K562 (cell line): ENCODE measurements at regions not wholly inside any gene's neighbourhood (a gene's known extent, or its start where the extent isn't known, plus 50 kb on each side); places are given as distances from the start of the nearest gene placed in this dataset.

Experiments
- ATAC-seq: fragments of 200-7000 bp; cut with Tn5 transposase; 3 replicates; pipeline ENCODE4 v1.9.1; 2020; ENCODE audit warnings: moderate library complexity
- BruUV-seq: library from RNA; stranded (reverse); fragments of 400-500 nt; replicated peaks from 2 replicates; lab custom pipeline; 2021; lab: Mats Ljungman, UMichigan
- CTCF ChIA-PET: fragments of 300-600 bp; formaldehyde crosslinking; extraction: SDS; loops from one replicate; lab custom pipeline; 2021; ENCODE audit warnings: low intra/inter-chr PET ratio; lab: Yijun Ruan, JAX
- POLR2A ChIA-PET: fragments of 300-600, 350-650 bp; sonication (Branson Sonifier 250); formaldehyde crosslinking; extraction: SDS; loops from one replicate; lab custom pipeline; 2021; ENCODE audit warnings: antibody characterized with exemption, inconsistent platforms; lab: Yijun Ruan, JAX
- DNase-seq, 4 experiments: peaks; one replicate each; pipeline versions ENCODE4 v3.0.0 to v3.0.0-alpha.2; 2011 to 2018; ENCODE audit warnings: low spot score in 3 of 4, mixed read lengths in 3 of 4; ENCODE audit errors: extremely low read depth in 1 of 4
- FAIRE-seq: peaks from 2 replicates; lab custom pipeline; 2011; peaks lifted over from hg19 to GRCh38; lab: Jason Lieb, UNC
- H2AFZ ChIP-seq: 2 replicates; pipeline ENCODE4 v1.6.0; 2011; ENCODE audit warnings: low read depth, low read length, control low read depth, inconsistent platforms
- H3K27ac ChIP-seq: fragments of 200-600 bp; 3 replicates; pipeline ENCODE4 v1.8.0; 2011; ENCODE audit warnings: low read depth, mild to moderate bottlenecking, control low read depth, inconsistent platforms, low read length, moderate library complexity, mixed read lengths; ENCODE audit errors: extremely low read depth
- H3K27me3 ChIP-seq, 2 experiments: fragments of 300-600 bp in 1 of 2; 2 replicates in 1 of 2; 3 replicates in 1 of 2; pipeline versions ENCODE4 v1.6.0 to v1.8.0; 2011; ENCODE audit warnings: inconsistent platforms in 2 of 2, low read length in 2 of 2, mild to moderate bottlenecking in 1 of 2, mixed read lengths in 1 of 2, moderate library complexity in 1 of 2; ENCODE audit not compliant: control insufficient read depth in 2 of 2, insufficient read depth in 2 of 2
- H3K36me3 ChIP-seq: fragments of 300-600 bp; 3 replicates; pipeline ENCODE4 v1.8.0; 2011; ENCODE audit warnings: mild to moderate bottlenecking, low read length, inconsistent platforms; ENCODE audit not compliant: control insufficient read depth, insufficient read depth
- H3K4me1 ChIP-seq, 2 experiments: fragments of 200-600 bp in 1 of 2; replicated peaks in 1 of 2; 2 replicates in 1 of 2; 3 replicates in 1 of 2; pipeline versions ENCODE4 v1.5.1 to v1.8.0; 2011; ENCODE audit warnings: inconsistent platforms in 2 of 2, low read length in 2 of 2, mild to moderate bottlenecking in 1 of 2, mixed read lengths in 1 of 2, moderate library complexity in 1 of 2; ENCODE audit not compliant: control insufficient read depth in 2 of 2, insufficient read depth in 2 of 2
- H3K4me2 ChIP-seq: 2 replicates; pipeline ENCODE4 v1.6.1; 2011; ENCODE audit warnings: low read length, control low read depth, inconsistent platforms, mixed read lengths; ENCODE audit not compliant: insufficient read depth
- H3K4me3 ChIP-seq: fragments of 200-600 bp; sonication (generic), shearing (Covaris generic); 2 replicates; pipeline ENCODE4 v1.5.1; 2016; ENCODE audit warnings: control low read depth, inconsistent platforms
- H3K79me2 ChIP-seq: fragments of 200-600 bp; 3 replicates; pipeline ENCODE4 v1.8.0; 2011; ENCODE audit warnings: low read length, inconsistent platforms; ENCODE audit not compliant: control insufficient read depth, insufficient read depth
- H3K9ac ChIP-seq, 2 experiments: 2 replicates each; pipeline versions ENCODE4 v1.6.0 to v1.6.1; 2011; ENCODE audit warnings: low read depth in 2 of 2, low read length in 2 of 2, control low read depth in 1 of 2, inconsistent platforms in 1 of 2, mild to moderate bottlenecking in 1 of 2, mixed read lengths in 1 of 2; ENCODE audit not compliant: insufficient read depth in 1 of 2
- H3K9me1 ChIP-seq: one replicate; pipeline ENCODE4 v1.6.0; 2011; ENCODE audit warnings: inconsistent platforms, mild to moderate bottlenecking, low read length, moderate library complexity; ENCODE audit not compliant: control insufficient read depth, insufficient read depth
- H3K9me3 ChIP-seq: replicated peaks from 2 replicates; pipeline ENCODE4 v1.5.1; 2011; ENCODE audit warnings: low read depth, low read length, inconsistent platforms; ENCODE audit not compliant: control insufficient read depth, insufficient read depth
- H4K20me1 ChIP-seq: replicated peaks from 2 replicates; pipeline ENCODE4 v1.6.1; 2011; ENCODE audit warnings: low read length, inconsistent platforms, mixed read lengths; ENCODE audit not compliant: control insufficient read depth, insufficient read depth
- ARID1B ChIP-seq: fragments of 450-650 bp; IDR thresholded peaks from 2 replicates; pipeline ENCODE4 v1.6.1; 2016; ENCODE audit warnings: antibody characterized with exemption, mild to moderate bottlenecking, inconsistent platforms
- CBFB ChIP-seq: sonication (generic); formaldehyde crosslinking; IDR thresholded peaks from 2 replicates; pipeline ENCODE4 v1.4.0; 2020; ENCODE audit warnings: mild to moderate bottlenecking, missing genetic modification reagents
- CTCF ChIP-seq, 3 experiments: IDR thresholded peaks in 2 of 3; conservative IDR thresholded peaks in 1 of 3; 2 replicates each; pipeline ENCODE4 v1.5.1; 2011 to 2012; ENCODE audit warnings: low read length in 3 of 3, mild to moderate bottlenecking in 3 of 3, control low read depth in 2 of 3, improper control_type of control experiment in 1 of 3, inconsistent platforms in 1 of 3, low read depth in 1 of 3, mixed read lengths in 1 of 3, moderate library complexity in 1 of 3; ENCODE audit not compliant: insufficient read depth in 2 of 3
- DNMT1 ChIP-seq: fragments of 450-650 bp; IDR thresholded peaks from 2 replicates; pipeline ENCODE4 v1.6.1; 2016; ENCODE audit warnings: antibody characterized with exemption, mild to moderate bottlenecking
- ETS1 ChIP-seq: conservative IDR thresholded peaks from 2 replicates; pipeline ENCODE4 v1.6.1; 2011; ENCODE audit warnings: low read depth, mild to moderate bottlenecking, low read length; ENCODE audit not compliant: control insufficient read depth
- KLF6 ChIP-seq: fragments of 250-450 bp; sonication (Bioruptor Pico); IDR thresholded peaks from 2 replicates; pipeline ENCODE4 v1.4.0; 2020; ENCODE audit warnings: mild to moderate bottlenecking, moderate library complexity, borderline replicate concordance
- MAFG ChIP-seq: fragments of 450-650 bp; conservative IDR thresholded peaks from 2 replicates; pipeline ENCODE4 v1.6.1; 2016; ENCODE audit warnings: missing genetic modification characterization, missing compliant biosample characterization
- SMARCA4 ChIP-seq: fragments of 450-650 bp; IDR thresholded peaks from 2 replicates; pipeline ENCODE4 v1.6.1; 2016
- ZBTB7A ChIP-seq: IDR thresholded peaks from 2 replicates; pipeline ENCODE4 v1.6.1; 2011; ENCODE audit warnings: low read depth, mild to moderate bottlenecking, low read length, moderate library complexity, borderline replicate concordance; ENCODE audit not compliant: control insufficient read depth
- WGBS: fragments of 100-300 bp; shearing (Covaris generic); methylation state at CpG from one replicate; pipeline ENCODE4 v1.1.6; 2016; ENCODE audit warnings: low coverage, mixed read lengths; ENCODE audit not compliant: insufficient coverage; ENCODE audit errors: missing lambda C conversion rate; 5-methylcytosine and 5-hydroxymethylcytosine counted together
- in situ Hi-C: fragments of 300-500 bp; cut with MboI; formaldehyde crosslinking; loops from 4 replicates; pipeline ENCODE4 v1.15.0; 2018; ENCODE audit warnings: inconsistent platforms, mixed read lengths
- intact Hi-C: fragments of 100-400 bp; cut with micrococcal nuclease; formaldehyde crosslinking; loops from 2 replicates; pipeline ENCODE4 v1.14.2; 2022

- H3K9ac ChIP-seq: no peak overlapping the region
- no peak overlapping the region for H2AFZ ChIP-seq
- BruUV-seq: no TSS peak
- no peak for DNase-seq
- H3K4me1 ChIP-seq: no peaks in the 10 kb centered on the region
- H3K4me3 ChIP-seq: no peak overlapping the region
- no peak overlapping the region for H3K27ac ChIP-seq
- ChIA-PET POLR2A (no interaction called here), CTCF (no interaction called here)
- no peaks in the 10 kb centered on the region for H3K27me3 ChIP-seq
- H3K9me1 ChIP-seq: no peaks in the 10 kb centered on the region
- no peak for FAIRE-seq
- no peak overlapping the region for H3K4me2 ChIP-seq
- no peaks in the 10 kb centered on the region for H4K20me1 ChIP-seq
- H3K9me3 ChIP-seq: no peaks in the 10 kb centered on the region
- intact Hi-C loops (no loop called here), in situ Hi-C loops (no loop called here)
- ATAC-seq: no peak
- TF ChIP-seq MAFG (tag): no peak
- no peak for TF ChIP-seq DNMT1
- TF ChIP-seq SMARCA4: no peak
- no peak for TF ChIP-seq CTCF (IDR thresholded peaks at IDR 0.05 in 2 of 3, conservative IDR thresholded peaks at IDR 0.05 in 1 of 3; ENCODE audit: insufficient read depth in 2 of 3, low read depth in 1 of 3, low read length in 3 of 3)
- TF ChIP-seq ETS1: no peak
- no peak for TF ChIP-seq CBFB (CRISPR knock-in tag)
- TF ChIP-seq KLF6 (CRISPR knock-in tag): no peak
- no peak for TF ChIP-seq ARID1B
- TF ChIP-seq ZBTB7A: no peak
- no peaks in the 10 kb centered on the region for H3K36me3 ChIP-seq
- 0% methylated on average over 1 of the region's 2 CpGs for WGBS
- H3K79me2 ChIP-seq: no peaks in the 10 kb centered on the region
Observed at GRCh38 chr3:137347132-137347531, 389.3 kb downstream of the IL20RB start.
